GM20431 (cell line): ENCODE measurements at regions not wholly inside any gene's neighbourhood (a gene's known extent, or its start where the extent isn't known, plus 50 kb on each side); places are given as distances from the start of the nearest gene placed in this dataset.
"Not testable (repeated sequence)": the region's sequence is repeated elsewhere in the genome, so short reads cannot be mapped to it uniquely, and the experiment has no call there.

Source experiments
- in situ Hi-C: fragments of 300-500 bp; cut with MseI, MboI; formaldehyde crosslinking; loops from one replicate; pipeline ENCODE4 v1.15.0; 2020; ENCODE audit warnings: low sequenced_read_pairs; ENCODE audit not compliant: unreplicated experiment

- in situ Hi-C loops, result no loop called here
These were observed 184.0 kb downstream of the UTRN start for GRCh38 chr6:144469144-144469575.

GRCh38 chr6:144470201-144470600, 185.1 kb downstream of the UTRN start:
- in situ Hi-C loops, result not testable (repeated sequence)

GRCh38 chr6:144471986-144472385, 186.9 kb downstream of the UTRN start:
- in situ Hi-C loops, result no loop called here

GRCh38 chr6:144474290-144474689, 189.2 kb downstream of the UTRN start:
- in situ Hi-C loops, result no loop called here

- in situ Hi-C loops, result no loop called here
These were observed 189.8 kb downstream of the UTRN start for GRCh38 chr6:144474904-144475303.

GRCh38 chr6:144475411-144475810, 190.3 kb downstream of the UTRN start:
- in situ Hi-C loops, result no loop called here

GRCh38 chr6:144476286-144476685, 191.2 kb downstream of the UTRN start:
- in situ Hi-C loops, result no loop called here

- in situ Hi-C loops, result no loop called here
These were observed 192.3 kb downstream of the UTRN start for GRCh38 chr6:144477396-144477795.

- in situ Hi-C loops, result no loop called here
These were observed 192.7 kb downstream of the UTRN start for GRCh38 chr6:144477856-144478255.

- in situ Hi-C loops, result no loop called here
These were observed 193.3 kb downstream of the UTRN start for GRCh38 chr6:144478483-144478882.

- in situ Hi-C loops, result loop anchor here (10.0 kb wide), 1 partner anchor 375 kb away; no protein-coding TSS in a partner anchor
These were observed 194.9 kb downstream of the UTRN start for GRCh38 chr6:144479991-144480390.

- in situ Hi-C loops, result loop anchor here (10.0 kb wide), 1 partner anchor 376 kb away; no protein-coding TSS in a partner anchor
These were observed 195.3 kb downstream of the UTRN start for GRCh38 chr6:144480473-144480872.

- in situ Hi-C loops, result loop anchor here (10.0 kb wide), 1 partner anchor 377 kb away; no protein-coding TSS in a partner anchor
These were observed 196.4 kb downstream of the UTRN start for GRCh38 chr6:144481527-144481926.

- in situ Hi-C loops, result loop anchor here (10.0 kb wide), 1 partner anchor 377 kb away; no protein-coding TSS in a partner anchor
These were observed 197.0 kb downstream of the UTRN start for GRCh38 chr6:144482142-144482541.

- in situ Hi-C loops, result loop anchor here (10.0 kb wide), 1 partner anchor 381 kb away; no protein-coding TSS in a partner anchor
These were observed 200.4 kb downstream of the UTRN start for GRCh38 chr6:144485531-144485930.

GRCh38 chr6:144488590-144488989, 203.5 kb downstream of the UTRN start:
- in situ Hi-C loops, result loop anchor here (10.0 kb wide), 1 partner anchor 384 kb away; no protein-coding TSS in a partner anchor

- in situ Hi-C loops, result no loop called here
These were observed 208.1 kb downstream of the UTRN start for GRCh38 chr6:144493035-144493910.

GRCh38 chr6:144495076-144495475, 209.9 kb downstream of the UTRN start:
- in situ Hi-C loops, result not testable (repeated sequence)

GRCh38 chr6:144497650-144498049, 212.5 kb downstream of the UTRN start:
- in situ Hi-C loops, result no loop called here

GRCh38 chr6:144500892-144501291, 215.8 kb downstream of the UTRN start:
- in situ Hi-C loops, result no loop called here

- in situ Hi-C loops, result not testable (repeated sequence)
These were observed 220.1 kb downstream of the UTRN start for GRCh38 chr6:144505214-144505613.
